WTC11 (cell line): ENCODE measurements at regions not wholly inside any gene's neighbourhood (a gene's known extent, or its start where the extent isn't known, plus 50 kb on each side); places are given as distances from the start of the nearest gene placed in this dataset.

ENCODE experiments used
- ATAC-seq: fragments of 200-7000 bp; cut with Tn5 transposase; 2 replicates; pipeline ENCODE4 v1.10.0; 2021; ENCODE audit warnings: mild to moderate bottlenecking, moderate library complexity
- CTCF ChIA-PET: fragments of 300-600 bp; sonication (Branson Sonifier 250); formaldehyde crosslinking; loops from one replicate; lab custom pipeline; 2021; ENCODE audit warnings: antibody characterized with exemption; lab: Charles Lee
- POLR2A ChIA-PET: fragments of 350-600 bp; sonication (Branson Sonifier 250); formaldehyde crosslinking; loops from one replicate; lab custom pipeline; 2021; ENCODE audit warnings: antibody characterized with exemption; lab: Charles Lee
- DNase-seq: peaks from one replicate; pipeline ENCODE4 v3.0.0; 2021; ENCODE audit warnings: low spot score
- H3K27ac Mint-ChIP-seq: 2 replicates; pipeline ENCODE4 v1.8.0; 2021; ENCODE audit warnings: mixed read lengths
- H3K27me3 Mint-ChIP-seq: 2 replicates; pipeline ENCODE4 v1.8.0; 2021; ENCODE audit warnings: low read depth, mild to moderate bottlenecking, moderate library complexity, mixed read lengths
- H3K36me3 Mint-ChIP-seq: 2 replicates; pipeline ENCODE4 v1.8.0; 2021; ENCODE audit warnings: mixed read lengths
- H3K4me1 Mint-ChIP-seq: 2 replicates; pipeline ENCODE4 v1.8.0; 2022; ENCODE audit warnings: mixed read lengths
- H3K4me3 Mint-ChIP-seq: 2 replicates; pipeline ENCODE4 v1.8.0; 2021; ENCODE audit warnings: mild to moderate bottlenecking, moderate library complexity, mixed read lengths
- H3K9me3 Mint-ChIP-seq: 2 replicates; pipeline ENCODE4 v1.8.0; 2021; ENCODE audit warnings: mixed read lengths
- AR ChIP-seq: fragments of 250-450 bp; sonication (Bioruptor Pico); IDR thresholded peaks from 2 replicates; pipeline ENCODE4 v1.9.0; 2021; ENCODE audit warnings: mild to moderate bottlenecking
- ARID4B ChIP-seq: sonication (generic); formaldehyde crosslinking; IDR thresholded peaks from 2 replicates; pipeline ENCODE4 v1.8.0; 2023; ENCODE audit warnings: missing genetic modification reagents, mild to moderate bottlenecking, borderline replicate concordance
- CBFB ChIP-seq: sonication (generic); formaldehyde crosslinking; IDR thresholded peaks from 2 replicates; pipeline ENCODE4 v1.8.1; 2022; ENCODE audit warnings: mild to moderate bottlenecking, low read depth, missing genetic modification reagents
- E2F1 ChIP-seq: sonication (generic); formaldehyde crosslinking; IDR thresholded peaks from 2 replicates; pipeline ENCODE4 v1.8.0; 2022; ENCODE audit warnings: mild to moderate bottlenecking, missing genetic modification reagents
- ERG ChIP-seq: fragments of 250-450 bp; sonication (Bioruptor Pico); IDR thresholded peaks from 2 replicates; pipeline ENCODE4 v1.8.0; 2021; ENCODE audit warnings: mild to moderate bottlenecking
- FOXP1 ChIP-seq: sonication (generic); formaldehyde crosslinking; IDR thresholded peaks from 2 replicates; pipeline ENCODE4 v1.8.0; 2022; ENCODE audit warnings: missing genetic modification reagents, mild to moderate bottlenecking, moderate library complexity, borderline replicate concordance
- GABPB1 ChIP-seq: sonication (generic); formaldehyde crosslinking; IDR thresholded peaks from 2 replicates; pipeline ENCODE4 v1.8.1; 2023; ENCODE audit warnings: mild to moderate bottlenecking, missing genetic modification reagents
- GRHL2 ChIP-seq: fragments of 250-450 bp; sonication (Bioruptor Pico); IDR thresholded peaks from 2 replicates; pipeline ENCODE4 v1.8.0; 2022; ENCODE audit warnings: mild to moderate bottlenecking, moderate library complexity; ENCODE audit not compliant: insufficient replicate concordance, severe bottlenecking
- HMGXB4 ChIP-seq: sonication (generic); formaldehyde crosslinking; IDR thresholded peaks from 2 replicates; pipeline ENCODE4 v1.8.1; 2023; ENCODE audit warnings: mild to moderate bottlenecking, moderate library complexity, missing genetic modification reagents
- IRF2 ChIP-seq: sonication (generic); formaldehyde crosslinking; IDR thresholded peaks from 2 replicates; pipeline ENCODE4 v1.8.0; 2022; ENCODE audit warnings: low read depth, missing genetic modification reagents, borderline replicate concordance
- NFYB ChIP-seq: sonication (generic); formaldehyde crosslinking; conservative IDR thresholded peaks from 2 replicates; pipeline ENCODE4 v1.8.0; 2022; ENCODE audit warnings: low read depth, missing genetic modification reagents
- NR1H2 ChIP-seq: sonication (generic); formaldehyde crosslinking; IDR thresholded peaks from 2 replicates; pipeline ENCODE4 v1.9.0; 2021; ENCODE audit warnings: mild to moderate bottlenecking, moderate library complexity, missing genetic modification reagents
- NR2C2 ChIP-seq: sonication (generic); formaldehyde crosslinking; IDR thresholded peaks from 2 replicates; pipeline ENCODE4 v1.8.0; 2022; ENCODE audit warnings: mild to moderate bottlenecking, missing genetic modification reagents
- NR3C1 ChIP-seq: sonication (generic); formaldehyde crosslinking; conservative IDR thresholded peaks from 2 replicates; pipeline ENCODE4 v1.8.1; 2023; ENCODE audit warnings: low read depth, mild to moderate bottlenecking, missing genetic modification reagents
- RELA ChIP-seq: sonication (generic); formaldehyde crosslinking; IDR thresholded peaks from 2 replicates; pipeline ENCODE4 v1.8.1; 2022; ENCODE audit warnings: missing genetic modification reagents, mild to moderate bottlenecking, borderline replicate concordance
- SMAD4 ChIP-seq: sonication (generic); formaldehyde crosslinking; IDR thresholded peaks from 2 replicates; pipeline ENCODE4 v1.8.0; 2022; ENCODE audit warnings: mild to moderate bottlenecking, missing genetic modification reagents
- SP1 ChIP-seq: sonication (generic); formaldehyde crosslinking; conservative IDR thresholded peaks from 2 replicates; pipeline ENCODE4 v1.8.1; 2022; ENCODE audit warnings: missing genetic modification reagents
- TEAD4 ChIP-seq: sonication (generic); formaldehyde crosslinking; IDR thresholded peaks from 2 replicates; pipeline ENCODE4 v1.8.0; 2022; ENCODE audit warnings: mild to moderate bottlenecking, missing genetic modification reagents
- USF1 ChIP-seq: sonication (generic); formaldehyde crosslinking; IDR thresholded peaks from 2 replicates; pipeline ENCODE4 v1.8.0; 2022; ENCODE audit warnings: mild to moderate bottlenecking, missing genetic modification reagents
- ZNF219 ChIP-seq: sonication (generic); formaldehyde crosslinking; IDR thresholded peaks from 2 replicates; pipeline ENCODE4 v1.8.0; 2023; ENCODE audit warnings: missing genetic modification reagents, mild to moderate bottlenecking, borderline replicate concordance
- ZNF263 ChIP-seq: sonication (generic); formaldehyde crosslinking; IDR thresholded peaks from 2 replicates; pipeline ENCODE4 v1.8.1; 2022; ENCODE audit warnings: low read depth, mild to moderate bottlenecking, moderate library complexity, missing genetic modification reagents
- ZNF317 ChIP-seq: sonication (generic); formaldehyde crosslinking; IDR thresholded peaks from 2 replicates; pipeline ENCODE4 v1.8.1; 2023; ENCODE audit warnings: low read depth, mild to moderate bottlenecking, moderate library complexity, missing genetic modification reagents, borderline replicate concordance
- ZNF396 ChIP-seq: fragments of 250-450 bp; sonication (Bioruptor Pico); IDR thresholded peaks from 2 replicates; pipeline ENCODE4 v1.8.0; 2021; ENCODE audit warnings: mild to moderate bottlenecking, moderate library complexity, borderline replicate concordance
- ZNF423 ChIP-seq: fragments of 250-450 bp; sonication (Bioruptor Pico); IDR thresholded peaks from 2 replicates; pipeline ENCODE4 v2.1.2; 2022; ENCODE audit warnings: mild to moderate bottlenecking, moderate library complexity

- TF ChIP-seq ZNF317 (no peak), ZNF263 (no peak), NFYB (CRISPR knock-in tag) (no peak), USF1 (CRISPR knock-in tag) (no peak), E2F1 (no peak), ZNF219 (CRISPR knock-in tag) (no peak), NR1H2 (no peak), TEAD4 (CRISPR knock-in tag) (no peak), RELA (CRISPR knock-in tag) (no peak), NR2C2 (no peak), ZNF396 (CRISPR knock-in tag) (no peak), AR (CRISPR knock-in tag) (no peak)
- Mint-ChIP-seq H3K36me3 (peaks cover 6% of the 10 kb centered on the region; the same call in 1 of the 2 replicates), H3K27ac (no peak overlapping the region), H3K27me3 (no peaks in the 10 kb centered on the region), H3K4me3 (no peak overlapping the region), H3K4me1 (no peaks in the 10 kb centered on the region), H3K9me3 (peaks cover 26% of the 10 kb centered on the region)
- ChIA-PET POLR2A (no interaction called here), CTCF (no interaction called here)
- ATAC-seq (no peak), DNase-seq (no peak)
Observed at GRCh38 chr5:160991205-160991604, 139.2 kb upstream of the ATP10B start.

GRCh38 chr5:160979385-160979784 lies 127.4 kb upstream of the ATP10B start:
- H3K27ac Mint-ChIP-seq: no peak overlapping the region
- no peak overlapping the region for H3K4me3 Mint-ChIP-seq
- H3K27me3 Mint-ChIP-seq: no peaks in the 10 kb centered on the region; the same call in 1 of the 2 replicates
- H3K36me3 Mint-ChIP-seq: no peaks in the 10 kb centered on the region
- CTCF ChIA-PET: no interaction called here
- ATAC-seq (no peak), DNase-seq (no peak)
- H3K9me3 Mint-ChIP-seq: peaks cover 6% of the 10 kb centered on the region
- no peaks in the 10 kb centered on the region for H3K4me1 Mint-ChIP-seq
- POLR2A ChIA-PET: no interaction called here
- TF ChIP-seq ARID4B (no peak), HMGXB4 (CRISPR knock-in tag) (no peak), FOXP1 (no peak), RELA (CRISPR knock-in tag) (no peak), GABPB1 (no peak), NR3C1 (CRISPR knock-in tag) (no peak), ERG (CRISPR knock-in tag) (no peak), SMAD4 (CRISPR knock-in tag) (no peak), IRF2 (no peak), ZNF423 (no peak), ZNF219 (CRISPR knock-in tag) (no peak), GRHL2 (CRISPR knock-in tag) (no peak), USF1 (CRISPR knock-in tag) (no peak), SP1 (no peak), CBFB (CRISPR knock-in tag) (no peak)
